ENCODE measurements at regions not wholly inside any gene's neighbourhood (a gene's known extent, or its start where the extent isn't known, plus 50 kb on each side); places are given as distances from the start of the nearest gene placed in this dataset.

- DNase-seq (ENCODE audit: low read depth) = no peak
Measured at GRCh38 chr6:133185731-133186130, 55.4 kb upstream of the EYA4 start.

GRCh38 chr6:133187114-133187513 lies 54.0 kb upstream of the EYA4 start:
- no peak for DNase-seq (ENCODE audit: low read depth)

GRCh38 chr6:133187657-133188453 lies 53.3 kb upstream of the EYA4 start:
- DNase-seq (ENCODE audit: low read depth) = peak; percentile 53

GRCh38 chr6:133190912-133191311 lies 50.2 kb upstream of the EYA4 start:
- DNase-seq (ENCODE audit: low read depth) = no peak

- DNase-seq (ENCODE audit: low read depth) = no peak
Measured at GRCh38 chr6:133191323-133191722, 49.8 kb upstream of the EYA4 start.
